Suprapubic skin (tissue), 4 donors: ENCODE measurements at regions not wholly inside any gene's neighbourhood (a gene's known extent, or its start where the extent isn't known, plus 50 kb on each side); places are given as distances from the start of the nearest gene placed in this dataset.

Source experiments
- DNase-seq, 2 donors: peaks; one replicate each; pipeline ENCODE4 v3.0.0-alpha.2; 2019; ENCODE audit warnings: low spot score in 2 of 2
- H3K27ac ChIP-seq: fragments of 200-600 bp; sonication (generic); one replicate; pipeline ENCODE4 v1.5.1; 2019
- H3K27me3 ChIP-seq: fragments of 200-600 bp; sonication (generic); one replicate; pipeline ENCODE4 v1.5.1; 2019
- H3K36me3 ChIP-seq: fragments of 200-600 bp; sonication (generic); one replicate; pipeline ENCODE4 v1.5.1; 2019
- H3K4me1 ChIP-seq: fragments of 200-600 bp; sonication (generic); one replicate; pipeline ENCODE4 v1.5.1; 2019
- H3K4me3 ChIP-seq: fragments of 200-600 bp; sonication (generic); one replicate; pipeline ENCODE4 v1.5.1; 2019; ENCODE audit warnings: mild to moderate bottlenecking
- H3K9me3 ChIP-seq: fragments of 200-600 bp; sonication (generic); one replicate; pipeline ENCODE4 v1.5.1; 2019
- EP300 ChIP-seq: sonication (generic); formaldehyde crosslinking; IDR thresholded peaks from one replicate; pipeline ENCODE4 v1.6.1; 2017; ENCODE audit warnings: antibody characterized with exemption
- POLR2A ChIP-seq, 2 donors: fragments of 450-650 bp; IDR thresholded peaks; one replicate each; pipeline ENCODE4 v1.6.1; 2017; ENCODE audit warnings: antibody characterized with exemption in 2 of 2, mild to moderate bottlenecking in 2 of 2, moderate library complexity in 2 of 2
- POLR2AphosphoS5 ChIP-seq, 3 donors: sonication (generic); formaldehyde crosslinking; IDR thresholded peaks; one replicate each; pipeline ENCODE4 v1.6.1; 2017; ENCODE audit warnings: antibody characterized with exemption in 3 of 3
- WGBS: methylation state at CpG from one replicate; pipeline ENCODE4 v1.1.5; 2018; 5-methylcytosine and 5-hydroxymethylcytosine counted together
- TF ChIP-seq, protein P1 (sequence below), 2 donors: fragments of 200-600 bp in 1 of 2; fragments of 450-650 bp in 1 of 2; sonication (generic) in 1 of 2; IDR thresholded peaks; one replicate each; pipeline ENCODE4 v1.5.1; 2016 to 2019; ENCODE audit warnings: antibody characterized with exemption in 2 of 2, mild to moderate bottlenecking in 1 of 2, moderate library complexity in 1 of 2

DNA sequence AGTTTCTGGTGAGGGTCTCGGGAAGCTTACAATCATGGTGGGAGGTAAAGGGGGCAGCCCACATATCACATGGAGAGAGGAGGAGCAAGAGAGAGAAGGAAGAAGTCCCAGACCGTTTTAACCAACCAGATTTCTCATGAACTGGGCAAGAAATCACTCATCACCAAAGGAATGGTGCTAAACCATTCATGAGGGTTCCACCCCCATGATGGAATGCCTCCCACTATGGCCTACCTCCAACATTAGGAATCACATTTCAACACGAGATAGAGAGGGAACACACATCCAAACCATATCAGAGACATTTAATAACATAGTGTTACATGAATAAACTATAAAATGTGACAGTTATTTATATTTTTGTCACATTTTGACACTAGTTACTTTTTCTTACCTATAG is 214.8 kb upstream of the MAGI2 start:
- Histone ChIP-seq H3K27ac (no peak overlapping the region), H3K4me1 (no peaks in the 10 kb centered on the region), H3K36me3 (no peaks in the 10 kb centered on the region), H3K27me3 (no peaks in the 10 kb centered on the region), H3K4me3 (no peak overlapping the region), H3K9me3 (no peaks in the 10 kb centered on the region)
- TF ChIP-seq, protein P1, sequence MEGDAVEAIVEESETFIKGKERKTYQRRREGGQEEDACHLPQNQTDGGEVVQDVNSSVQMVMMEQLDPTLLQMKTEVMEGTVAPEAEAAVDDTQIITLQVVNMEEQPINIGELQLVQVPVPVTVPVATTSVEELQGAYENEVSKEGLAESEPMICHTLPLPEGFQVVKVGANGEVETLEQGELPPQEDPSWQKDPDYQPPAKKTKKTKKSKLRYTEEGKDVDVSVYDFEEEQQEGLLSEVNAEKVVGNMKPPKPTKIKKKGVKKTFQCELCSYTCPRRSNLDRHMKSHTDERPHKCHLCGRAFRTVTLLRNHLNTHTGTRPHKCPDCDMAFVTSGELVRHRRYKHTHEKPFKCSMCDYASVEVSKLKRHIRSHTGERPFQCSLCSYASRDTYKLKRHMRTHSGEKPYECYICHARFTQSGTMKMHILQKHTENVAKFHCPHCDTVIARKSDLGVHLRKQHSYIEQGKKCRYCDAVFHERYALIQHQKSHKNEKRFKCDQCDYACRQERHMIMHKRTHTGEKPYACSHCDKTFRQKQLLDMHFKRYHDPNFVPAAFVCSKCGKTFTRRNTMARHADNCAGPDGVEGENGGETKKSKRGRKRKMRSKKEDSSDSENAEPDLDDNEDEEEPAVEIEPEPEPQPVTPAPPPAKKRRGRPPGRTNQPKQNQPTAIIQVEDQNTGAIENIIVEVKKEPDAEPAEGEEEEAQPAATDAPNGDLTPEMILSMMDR (IDR thresholded peaks at IDR 0.05), result no peak
- no peak for TF ChIP-seq POLR2AphosphoS5 (IDR thresholded peaks at IDR 0.05)
- no peak for TF ChIP-seq EP300
- no peak for TF ChIP-seq POLR2A (IDR thresholded peaks at IDR 0.05)
- 51% methylated on average over 3 of the region's 3 CpGs for WGBS
- no peak for DNase-seq

DNA sequence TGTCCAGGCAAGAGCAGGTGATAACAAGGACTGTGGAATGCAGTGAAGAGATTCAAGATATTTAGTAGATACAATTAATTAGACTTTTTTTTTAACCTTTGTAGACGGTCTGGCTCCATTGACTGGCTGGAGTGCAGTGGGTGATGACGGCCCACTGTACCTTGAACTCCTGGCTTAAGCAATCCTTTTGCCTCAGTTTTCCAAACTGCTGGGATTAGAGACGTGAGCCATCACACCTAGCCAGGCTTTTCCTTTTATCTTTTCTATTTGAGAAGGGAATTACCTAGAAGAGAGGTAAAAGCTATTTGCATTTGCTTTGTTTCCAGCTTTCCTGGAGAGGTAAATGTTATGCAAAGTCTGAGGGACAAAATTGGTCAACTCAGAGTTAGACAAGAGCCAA is 213.0 kb upstream of the MAGI2 start:
- DNase-seq, result no peak
- Histone ChIP-seq H3K36me3 (no peaks in the 10 kb centered on the region), H3K27ac (no peak overlapping the region), H3K4me1 (no peaks in the 10 kb centered on the region), H3K27me3 (no peaks in the 10 kb centered on the region), H3K9me3 (no peaks in the 10 kb centered on the region), H3K4me3 (no peak overlapping the region)
- 64% methylated on average over 3 of the region's 3 CpGs for WGBS
- no peak for TF ChIP-seq POLR2AphosphoS5 (IDR thresholded peaks at IDR 0.05)
- TF ChIP-seq POLR2A (IDR thresholded peaks at IDR 0.05), result no peak
- TF ChIP-seq, protein P1 (IDR thresholded peaks at IDR 0.05), result no peak
- TF ChIP-seq EP300, result no peak

DNA sequence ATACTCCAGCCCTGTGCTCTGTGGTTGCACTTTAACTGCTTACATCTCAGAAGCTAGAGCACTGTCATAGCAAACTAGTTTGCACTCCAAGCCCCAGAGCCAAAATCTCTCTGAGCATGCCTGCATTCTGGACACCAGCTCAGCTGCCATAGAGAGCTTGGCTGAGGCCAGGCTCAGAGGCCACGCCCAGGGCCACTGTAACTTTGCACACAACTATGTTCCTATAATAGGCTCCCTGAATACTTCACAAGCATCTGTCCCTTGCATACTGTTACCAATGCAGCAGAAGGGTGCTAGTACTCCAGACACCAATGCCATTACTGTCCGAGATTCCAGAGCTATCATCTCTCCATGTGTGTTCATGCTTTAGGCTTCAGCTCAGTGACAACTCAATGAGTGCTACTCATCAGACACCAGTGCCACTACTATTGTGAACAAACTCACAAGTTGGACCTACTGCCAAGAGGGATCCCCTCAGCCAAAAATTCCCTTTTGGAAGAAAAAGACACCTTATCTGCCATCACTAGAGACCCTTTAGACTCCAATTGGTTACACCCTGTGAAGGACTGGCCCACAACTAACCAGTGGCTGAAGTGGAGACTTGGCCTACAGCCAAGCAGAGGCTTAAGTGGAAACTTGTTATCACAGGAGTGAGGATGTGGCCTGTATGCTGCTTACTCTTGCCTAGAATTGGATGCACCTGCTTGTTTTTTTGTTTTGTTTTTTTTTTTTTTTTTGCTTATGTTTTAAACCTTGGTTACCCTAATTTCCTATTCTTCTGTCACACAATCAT is 211.6 kb upstream of the MAGI2 start:
- Histone ChIP-seq H3K4me3 (no peak overlapping the region), H3K27me3 (no peaks in the 10 kb centered on the region), H3K4me1 (no peaks in the 10 kb centered on the region), H3K27ac (no peak overlapping the region), H3K9me3 (no peaks in the 10 kb centered on the region), H3K36me3 (no peaks in the 10 kb centered on the region)
- TF ChIP-seq POLR2AphosphoS5 (IDR thresholded peaks at IDR 0.05) (no peak), EP300 (no peak), POLR2A (IDR thresholded peaks at IDR 0.05) (no peak)
- TF ChIP-seq, protein P1 (IDR thresholded peaks at IDR 0.05), result no peak
- DNase-seq, result no peak
- 80% methylated on average over 2 of the region's 2 CpGs for WGBS

DNA sequence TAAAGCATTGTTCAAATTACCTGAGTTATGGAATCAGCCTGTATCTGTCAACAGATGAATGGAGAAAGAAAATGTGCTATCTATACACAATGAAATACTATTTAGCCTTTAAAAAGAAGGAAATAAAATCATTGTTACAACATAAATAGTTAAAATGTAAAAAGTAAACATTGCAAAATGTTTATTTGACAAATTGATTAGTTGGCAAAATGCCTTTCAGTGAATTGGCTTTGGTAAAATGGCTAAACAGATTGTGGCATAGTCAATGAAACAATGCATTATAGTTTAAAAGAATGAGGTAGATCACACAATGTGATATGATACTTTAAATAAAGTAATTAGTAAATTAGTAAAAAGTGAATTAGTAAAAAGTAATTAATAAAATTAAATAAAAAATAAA is 204.8 kb upstream of the MAGI2 start:
- no peaks in the 10 kb centered on the region for H3K9me3 ChIP-seq
- TF ChIP-seq, protein P1 (IDR thresholded peaks at IDR 0.05), result no peak
- no peak for TF ChIP-seq POLR2A (IDR thresholded peaks at IDR 0.05)
- TF ChIP-seq EP300, result no peak
- no peak for TF ChIP-seq POLR2AphosphoS5 (IDR thresholded peaks at IDR 0.05)
- no peak overlapping the region for H3K27ac ChIP-seq
- DNase-seq, result no peak
- no peak overlapping the region for H3K4me3 ChIP-seq
- H3K36me3 ChIP-seq, result no peaks in the 10 kb centered on the region
- H3K27me3 ChIP-seq, result no peaks in the 10 kb centered on the region
- no peaks in the 10 kb centered on the region for H3K4me1 ChIP-seq

DNA sequence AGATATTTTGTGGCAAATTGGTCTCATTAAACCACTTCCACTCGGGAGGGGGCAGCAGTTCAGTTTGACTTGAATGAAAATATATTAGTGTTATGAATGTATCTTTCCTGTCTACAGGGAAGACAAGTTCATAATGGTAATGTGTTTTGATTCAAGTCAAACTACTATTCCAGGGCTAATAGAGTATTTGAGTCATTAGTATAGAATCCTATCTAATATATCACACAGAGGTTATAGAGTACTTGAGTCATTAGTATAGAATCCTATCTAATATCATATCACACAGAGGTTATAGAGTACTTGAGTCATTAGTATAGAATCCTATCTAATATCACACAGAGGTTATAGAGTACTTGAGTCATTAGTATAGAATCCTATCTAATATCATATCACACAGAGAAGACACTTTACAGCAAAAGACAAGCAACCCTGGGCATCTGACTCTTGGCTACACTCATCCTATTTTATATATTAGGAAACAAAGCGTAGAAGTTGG is 199.7 kb upstream of the MAGI2 start:
- no peaks in the 10 kb centered on the region for H3K4me1 ChIP-seq
- DNase-seq, result no peak
- 90% methylated on average over 2 of the region's 2 CpGs for WGBS
- no peak overlapping the region for H3K4me3 ChIP-seq
- H3K27me3 ChIP-seq, result no peaks in the 10 kb centered on the region
- no peaks in the 10 kb centered on the region for H3K9me3 ChIP-seq
- TF ChIP-seq EP300 (no peak), POLR2A (IDR thresholded peaks at IDR 0.05) (no peak), POLR2AphosphoS5 (IDR thresholded peaks at IDR 0.05) (no peak)
- TF ChIP-seq, protein P1 (IDR thresholded peaks at IDR 0.05), result no peak
- no peaks in the 10 kb centered on the region for H3K36me3 ChIP-seq
- no peak overlapping the region for H3K27ac ChIP-seq
